ENCODE measurements at regions not wholly inside any gene's neighbourhood (a gene's known extent, or its start where the extent isn't known, plus 50 kb on each side); places are given as distances from the start of the nearest gene placed in this dataset.
"Not testable (repeated sequence)": the region's sequence is repeated elsewhere in the genome, so short reads cannot be mapped to it uniquely, and the experiment has no call there.

DNA sequence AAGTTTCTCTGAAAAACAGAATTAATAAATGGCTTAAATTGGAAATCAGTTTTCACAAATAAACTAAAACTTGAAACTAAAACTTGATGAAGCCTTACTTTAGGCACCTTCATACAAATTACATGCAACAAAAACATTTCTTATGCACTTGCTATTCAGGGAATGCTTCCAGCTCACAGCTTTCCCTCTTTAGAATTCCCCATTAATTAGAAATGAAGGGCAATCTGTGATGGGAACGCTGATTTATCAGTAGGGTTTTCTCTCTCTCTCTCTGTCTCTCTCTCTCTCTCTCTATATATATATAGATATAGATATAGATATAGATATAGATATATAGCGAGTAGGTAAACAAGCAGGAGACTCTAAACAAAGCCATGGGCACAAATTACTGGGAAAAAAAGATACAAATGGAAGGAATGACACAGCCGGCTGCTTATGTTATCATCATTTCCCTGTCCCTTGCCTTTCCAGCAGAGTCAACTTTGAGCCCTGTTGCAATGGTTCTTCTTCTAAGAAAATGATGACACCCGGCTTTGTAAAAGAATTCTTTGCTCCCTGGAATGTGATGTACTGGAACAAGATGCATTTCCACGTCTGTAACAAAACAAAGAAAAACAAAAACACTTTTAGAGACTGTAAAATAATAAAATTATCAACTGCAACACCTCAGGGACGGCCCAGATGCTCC is 1121.6 kb upstream of the TMEM132C start:
- DNase-seq (ENCODE audit: missing footprints) (no peak), ATAC-seq (no peak)
- intact Hi-C loops (cut with DNase I), result no loop called here

GRCh38 chr12:127145929-127146789 is 1120.8 kb upstream of the TMEM132C start:
- ATAC-seq, result peak; percentile 94
- intact Hi-C loops (cut with DNase I), result no loop called here

DNA sequence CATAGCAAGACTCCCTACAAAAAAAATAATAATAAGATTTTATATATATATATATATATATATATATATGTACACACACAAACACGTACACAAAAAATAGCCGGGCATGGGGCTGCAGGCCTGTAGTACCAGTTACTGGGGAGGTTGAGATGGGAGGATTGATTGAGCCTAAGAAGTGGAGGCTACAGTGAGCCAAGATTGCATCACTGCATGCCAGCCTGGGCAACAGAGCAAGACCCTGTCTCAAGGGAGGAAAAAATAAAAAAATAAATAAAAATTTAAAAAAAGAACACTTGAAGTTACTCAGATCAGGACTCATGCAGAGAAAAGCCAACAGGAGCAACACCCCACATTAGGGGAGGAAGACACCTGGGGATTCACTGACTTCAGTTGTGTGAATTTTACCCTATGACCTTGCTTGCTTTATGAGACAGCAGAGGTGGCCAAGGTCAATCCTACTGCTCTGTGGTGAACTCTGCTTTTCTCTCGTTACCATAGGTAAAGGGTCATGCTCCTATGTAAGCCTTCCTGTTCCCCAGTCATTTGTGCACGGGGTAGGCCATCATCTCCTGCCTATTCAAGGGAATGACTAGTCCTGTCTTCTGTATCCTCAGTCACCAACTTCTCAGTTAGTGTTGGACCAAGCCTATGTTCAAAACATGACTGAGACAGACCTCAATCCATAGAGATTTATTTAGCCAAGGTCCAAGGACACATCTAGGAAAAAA is 1119.8 kb upstream of the TMEM132C start:
- no peak for ATAC-seq
- DNase-seq (ENCODE audit: missing footprints), result no peak
- intact Hi-C loops (cut with DNase I), result no loop called here

More at GRCh38 chr12:127145929-127146789, 1120.8 kb upstream of the TMEM132C start:
- DNase-seq (ENCODE audit: missing footprints), result peak; percentile 86

DNA sequence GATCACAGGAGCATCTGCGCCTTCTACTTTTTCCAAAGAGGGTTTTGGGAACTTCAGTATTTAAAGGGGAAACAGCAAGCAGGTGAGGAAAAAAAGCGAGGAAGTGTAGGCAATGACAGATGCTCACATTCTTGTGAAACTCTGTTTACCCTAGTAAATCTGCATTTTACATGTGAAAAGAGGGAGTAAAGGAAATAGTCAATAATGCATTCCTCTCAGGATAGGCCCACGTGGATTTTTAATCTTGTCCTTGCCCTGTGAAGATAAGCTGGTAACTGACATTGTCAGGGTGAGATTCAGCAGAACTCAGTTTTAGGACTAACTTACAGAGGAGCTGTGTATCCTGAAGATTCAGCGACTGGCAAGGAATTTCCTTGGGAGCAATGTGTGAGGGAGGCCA is 1119.2 kb upstream of the TMEM132C start:
- ATAC-seq (no peak), DNase-seq (ENCODE audit: missing footprints) (no peak)
- intact Hi-C loops (cut with DNase I), result no loop called here

DNA sequence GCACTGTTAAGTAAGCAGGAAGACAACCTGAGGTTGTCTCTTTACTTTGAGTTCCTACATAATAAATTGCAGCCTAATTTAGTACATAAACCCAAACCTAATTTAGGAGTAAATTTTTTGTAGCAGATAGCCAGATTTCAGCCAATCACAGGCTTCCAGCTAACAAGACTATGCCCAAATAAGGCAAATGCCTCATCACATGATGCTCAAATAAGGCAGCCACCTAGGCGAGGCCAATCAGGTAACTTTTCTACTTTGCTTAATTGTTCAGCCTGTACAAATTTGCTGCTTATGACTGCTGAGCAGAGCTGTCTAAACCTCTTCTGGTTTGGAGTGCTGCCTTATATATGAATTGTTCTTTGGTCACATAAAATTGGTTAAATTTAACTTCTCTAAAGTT is 1118.7 kb upstream of the TMEM132C start:
- no peak for ATAC-seq
- DNase-seq (ENCODE audit: missing footprints), result no peak
- intact Hi-C loops (cut with DNase I), result no loop called here

DNA sequence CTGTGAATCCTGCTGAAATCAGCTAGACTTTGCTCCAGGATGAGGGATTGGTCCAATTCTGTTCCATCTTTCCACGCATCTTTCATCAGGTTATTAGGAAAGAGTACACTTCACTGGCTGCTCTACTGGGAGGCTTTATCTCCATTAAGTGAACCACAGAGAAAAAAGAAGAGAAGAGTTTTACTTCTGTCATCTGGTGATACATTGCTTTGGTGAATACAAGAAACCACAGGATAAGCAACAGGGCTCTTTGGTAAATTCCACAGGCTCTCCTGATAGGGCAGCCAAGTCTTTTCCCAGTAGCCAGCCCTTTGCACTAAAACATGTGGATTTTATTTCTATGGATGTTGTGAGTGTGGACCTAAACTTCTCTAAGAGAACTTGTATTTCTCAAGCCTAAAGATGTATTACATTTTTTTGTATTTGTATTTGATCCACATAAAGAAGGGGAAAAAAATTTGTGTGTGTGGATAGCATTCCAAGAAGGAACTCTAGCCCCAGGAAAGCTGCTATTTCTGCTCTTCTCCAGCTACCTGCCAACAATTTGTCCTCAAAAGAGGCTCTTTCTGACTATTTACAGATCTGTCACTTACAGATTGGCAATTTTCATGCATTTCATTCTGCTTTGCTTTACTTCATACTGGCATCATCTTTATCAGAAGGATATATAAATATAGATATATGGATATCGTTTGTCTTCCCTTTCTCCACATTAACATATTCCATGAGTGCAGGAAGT is 1117.6 kb upstream of the TMEM132C start:
- intact Hi-C loops (cut with DNase I), result no loop called here
- ATAC-seq, result no peak

DNA sequence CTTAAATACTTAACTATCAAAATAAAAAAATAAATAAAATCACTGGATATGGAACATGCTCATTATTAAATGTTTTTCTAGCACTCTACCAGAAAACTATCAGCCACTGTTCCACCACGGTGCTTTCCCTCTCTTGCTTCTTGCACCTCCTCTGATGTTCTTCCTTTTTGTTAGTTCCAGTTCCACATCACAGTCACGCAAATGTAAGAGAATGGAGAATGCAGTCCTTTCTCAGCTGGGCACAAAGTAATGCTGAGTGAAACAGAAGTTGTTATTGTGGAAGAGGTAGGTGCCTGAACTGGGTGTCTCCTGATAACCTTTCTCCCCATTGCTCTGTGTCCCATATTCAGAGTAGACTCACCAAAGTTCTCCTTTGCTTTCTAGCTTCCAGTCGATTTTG is 1116.9 kb upstream of the TMEM132C start:
- ATAC-seq (no peak), DNase-seq (ENCODE audit: missing footprints) (no peak)
- intact Hi-C loops (cut with DNase I), result no loop called here

More for the DNA sequence above, 1117.6 kb upstream of the TMEM132C start:
- no peak for DNase-seq (ENCODE audit: missing footprints)

- ATAC-seq, result no peak
- DNase-seq (ENCODE audit: missing footprints), result no peak
- intact Hi-C loops (cut with DNase I), result no loop called here
Measured at GRCh38 chr12:127150479-127150878, 1116.5 kb upstream of the TMEM132C start.

GRCh38 chr12:127150956-127151355 is 1116.0 kb upstream of the TMEM132C start:
- ATAC-seq (no peak), DNase-seq (ENCODE audit: missing footprints) (no peak)
- intact Hi-C loops (cut with DNase I), result no loop called here

DNA sequence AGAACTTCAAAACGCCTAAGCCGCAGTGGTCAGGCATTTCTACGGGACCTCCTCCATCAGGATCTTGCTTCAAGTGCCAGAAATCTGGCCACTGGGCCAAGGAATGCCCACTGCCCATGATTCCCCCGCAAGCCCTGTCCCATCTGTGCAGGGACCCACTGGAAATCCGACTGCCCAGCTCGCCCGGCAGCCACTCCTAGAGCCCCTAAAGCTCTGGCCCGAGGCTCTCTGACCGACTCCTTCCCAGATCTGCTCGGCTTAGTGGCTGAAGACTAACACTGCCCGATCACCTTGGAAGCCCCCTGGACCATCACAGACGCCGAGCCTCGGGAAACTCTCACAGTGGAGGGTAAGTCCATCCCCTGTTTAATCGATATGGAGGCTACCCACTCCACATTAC is 1113.0 kb upstream of the TMEM132C start:
- DNase-seq (ENCODE audit: missing footprints), result no peak
- intact Hi-C loops (cut with DNase I), result no loop called here

DNA sequence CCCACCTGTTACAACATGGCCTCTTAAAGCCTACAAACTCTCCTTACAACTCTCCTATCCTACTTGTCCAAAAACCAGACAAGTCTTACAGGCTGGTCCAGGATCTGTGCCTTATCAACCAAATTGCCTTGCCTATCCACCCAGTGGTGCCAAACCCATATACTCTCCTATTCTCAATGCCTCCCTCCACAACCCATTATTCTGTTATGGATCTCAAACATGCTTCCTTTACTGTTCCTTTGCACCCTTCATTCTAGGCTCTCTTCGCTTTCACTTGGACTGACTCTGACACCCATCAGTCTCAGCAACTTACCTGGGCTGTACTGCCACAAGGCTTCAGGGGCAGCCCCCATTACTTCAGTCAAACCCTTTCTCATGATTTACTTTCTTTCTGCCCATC is 1112.1 kb upstream of the TMEM132C start:
- DNase-seq (ENCODE audit: missing footprints); intact Hi-C loops (cut with DNase I); ATAC-seq: not testable (repeated sequence)

More for the DNA sequence above, 1113.0 kb upstream of the TMEM132C start:
- no peak for ATAC-seq

- DNase-seq (ENCODE audit: missing footprints); intact Hi-C loops (cut with DNase I): not testable (repeated sequence)
Measured at GRCh38 chr12:127155935-127156619, 1110.9 kb upstream of the TMEM132C start.

DNA sequence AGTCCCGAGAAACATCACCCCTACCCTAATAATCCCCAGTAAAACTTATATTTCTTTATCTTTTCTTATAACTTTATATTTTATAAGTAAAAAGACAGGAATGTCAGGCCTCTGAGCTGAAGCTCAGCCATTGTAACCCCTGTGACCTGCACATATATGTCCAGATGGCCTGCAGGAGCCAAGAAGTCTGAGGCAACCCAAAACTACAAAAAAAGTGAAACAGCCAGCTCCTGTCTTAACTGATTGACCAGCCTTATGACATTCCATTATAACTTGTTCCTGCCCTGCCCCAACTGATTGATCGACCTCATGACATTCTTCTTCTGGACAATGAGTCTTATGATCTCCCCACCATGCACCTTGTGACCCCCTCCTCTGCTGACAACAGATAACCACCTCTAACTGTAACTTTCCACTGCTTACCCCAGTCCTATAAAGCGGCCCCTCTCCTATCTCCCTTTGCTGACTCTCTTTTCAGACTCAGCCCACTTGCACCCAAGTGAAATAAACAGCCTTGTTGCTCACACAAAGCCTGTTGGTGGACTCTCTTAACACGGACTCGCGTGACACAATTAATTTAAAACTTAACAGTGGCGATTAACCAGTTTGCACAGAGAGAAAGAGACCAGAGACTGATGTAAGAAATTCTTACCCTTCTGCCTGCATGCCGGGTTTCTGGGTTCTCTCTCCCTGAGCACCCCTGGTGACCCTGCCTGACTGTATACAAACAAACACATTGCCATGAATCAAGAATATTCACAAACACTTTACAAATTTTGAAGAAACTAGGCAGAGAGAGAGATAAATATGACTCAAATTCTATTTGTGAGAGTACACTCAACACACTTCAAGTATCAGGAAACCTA is 1109.2 kb upstream of the TMEM132C start:
- intact Hi-C loops (cut with DNase I); DNase-seq (ENCODE audit: missing footprints); ATAC-seq: not testable (repeated sequence)

More at GRCh38 chr12:127155935-127156619, 1110.9 kb upstream of the TMEM132C start:
- ATAC-seq, result not testable (repeated sequence)

- ATAC-seq (no peak), DNase-seq (ENCODE audit: missing footprints) (no peak)
- intact Hi-C loops (cut with DNase I), result no loop called here
Measured at GRCh38 chr12:127158385-127159061, 1108.4 kb upstream of the TMEM132C start.

- DNase-seq (ENCODE audit: missing footprints) (no peak), ATAC-seq (no peak)
- intact Hi-C loops (cut with DNase I), result no loop called here
Measured at GRCh38 chr12:127161466-127161865, 1105.5 kb upstream of the TMEM132C start.

GRCh38 chr12:127162307-127162706 is 1104.7 kb upstream of the TMEM132C start:
- ATAC-seq (no peak), DNase-seq (ENCODE audit: missing footprints) (no peak)
- intact Hi-C loops (cut with DNase I), result no loop called here

DNA sequence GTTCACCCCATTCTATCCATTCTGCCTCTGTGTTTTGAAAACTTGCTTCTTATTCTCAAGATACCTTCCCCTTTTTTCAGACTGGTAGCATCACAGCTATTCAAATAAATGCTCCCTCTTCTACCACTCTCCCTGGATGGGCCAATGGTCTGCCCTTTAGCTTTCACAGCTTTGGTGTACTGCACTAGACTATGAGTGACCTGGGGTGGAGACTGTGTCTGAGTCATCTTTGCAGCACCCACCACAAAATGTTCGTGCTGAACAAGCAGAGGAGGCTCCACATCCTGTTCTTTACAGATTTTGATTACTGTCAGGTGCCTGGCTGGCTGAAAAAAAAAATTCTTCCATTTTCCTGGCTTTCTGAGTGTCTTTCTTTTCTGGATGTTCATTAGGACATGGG is 1104.1 kb upstream of the TMEM132C start:
- ATAC-seq (no peak), DNase-seq (ENCODE audit: missing footprints) (no peak)
- intact Hi-C loops (cut with DNase I), result no loop called here
